Liver (tissue), 8 donors: ENCODE measurements at regions not wholly inside any gene's neighbourhood (a gene's known extent, or its start where the extent isn't known, plus 50 kb on each side); places are given as distances from the start of the nearest gene placed in this dataset.

Experiments used
- DNase-seq: peaks from one replicate; pipeline ENCODE4 v3.0.0-alpha.2; 2017; ENCODE audit warnings: low spot score
- H3K27ac ChIP-seq, 2 donors: one replicate each; pipeline ENCODE4 v1.7.0; 2013; ENCODE audit warnings: inconsistent platforms in 2 of 2, low read length in 2 of 2, control low read depth in 1 of 2, low read depth in 1 of 2, mild to moderate bottlenecking in 1 of 2
- H3K27me3 ChIP-seq, 4 donors: one replicate each; pipeline versions ENCODE4 v1.6.1 to v1.7.0; 2013; ENCODE audit warnings: low read length in 3 of 4, inconsistent platforms in 1 of 4, mild to moderate bottlenecking in 1 of 4, moderate library complexity in 1 of 4; ENCODE audit not compliant: control insufficient read depth in 4 of 4, insufficient read depth in 4 of 4
- H3K36me3 ChIP-seq, 4 donors: one replicate each; pipeline versions ENCODE4 v1.6.1 to v1.7.0; 2013; ENCODE audit warnings: low read length in 3 of 4, mild to moderate bottlenecking in 3 of 4, low read depth in 1 of 4, moderate library complexity in 1 of 4; ENCODE audit not compliant: control insufficient read depth in 4 of 4, insufficient read depth in 3 of 4
- H3K4me1 ChIP-seq, 4 donors: one replicate each; pipeline versions ENCODE4 v1.6.1 to v1.7.0; 2013; ENCODE audit warnings: low read length in 3 of 4, mild to moderate bottlenecking in 3 of 4, moderate library complexity in 1 of 4; ENCODE audit not compliant: control insufficient read depth in 4 of 4, insufficient read depth in 4 of 4
- H3K4me3 ChIP-seq, 3 donors: one replicate each; pipeline versions ENCODE4 v1.6.1 to v1.7.0; 2013; ENCODE audit warnings: low read length in 3 of 3, control low read depth in 1 of 3, low read depth in 1 of 3, mild to moderate bottlenecking in 1 of 3
- H3K9ac ChIP-seq, 2 donors: one replicate each; pipeline ENCODE4 v1.7.0; 2013; ENCODE audit warnings: low read length in 2 of 2, mild to moderate bottlenecking in 2 of 2, moderate library complexity in 2 of 2, control low read depth in 1 of 2, low read depth in 1 of 2
- H3K9me3 ChIP-seq, 4 donors: one replicate each; pipeline versions ENCODE4 v1.6.1 to v1.7.0; 2013; ENCODE audit warnings: low read length in 3 of 4; ENCODE audit not compliant: control insufficient read depth in 4 of 4
- ATF3 ChIP-seq: IDR thresholded peaks from 2 replicates; pipeline ENCODE4 v1.6.1; 2016; ENCODE audit warnings: antibody characterized with exemption
- CTCF ChIP-seq: fragments of 150-350 bp; IDR thresholded peaks from 2 replicates; pipeline ENCODE4 v1.5.1; 2017; ENCODE audit warnings: improper control_type of control experiment, low read depth, low read length; ENCODE audit not compliant: missing input control
- EGR1 ChIP-seq, 2 donors: IDR thresholded peaks; 2 replicates each; pipeline ENCODE4 v1.6.1; 2016 to 2018; ENCODE audit warnings: antibody characterized with exemption in 2 of 2, low read depth in 2 of 2
- FOXA1 ChIP-seq: IDR thresholded peaks from 2 replicates; pipeline ENCODE4 v1.6.1; 2016; ENCODE audit warnings: antibody characterized with exemption
- FOXA2 ChIP-seq: IDR thresholded peaks from 2 replicates; pipeline ENCODE4 v1.6.1; 2016; ENCODE audit warnings: antibody characterized with exemption
- GABPA ChIP-seq, 2 donors: IDR thresholded peaks in 1 of 2; conservative IDR thresholded peaks in 1 of 2; 2 replicates each; pipeline ENCODE4 v1.6.1; 2016; ENCODE audit warnings: antibody characterized with exemption in 2 of 2, mild to moderate bottlenecking in 1 of 2, moderate library complexity in 1 of 2
- HNF4G ChIP-seq: IDR thresholded peaks from 2 replicates; pipeline ENCODE4 v1.6.1; 2016; ENCODE audit warnings: antibody characterized with exemption
- NR2F2 ChIP-seq: IDR thresholded peaks from 2 replicates; pipeline ENCODE4 v1.6.1; 2016; ENCODE audit warnings: antibody characterized with exemption
- RAD21 ChIP-seq, 2 donors: IDR thresholded peaks; 2 replicates each; pipeline ENCODE4 v1.6.1; 2016; ENCODE audit warnings: antibody characterized with exemption in 2 of 2, mild to moderate bottlenecking in 2 of 2
- RXRA ChIP-seq, 2 donors: IDR thresholded peaks; 2 replicates each; pipeline ENCODE4 v1.6.1; 2017 to 2018; ENCODE audit warnings: antibody characterized with exemption in 2 of 2, mild to moderate bottlenecking in 1 of 2
- SP1 ChIP-seq: IDR thresholded peaks from 2 replicates; pipeline ENCODE4 v1.6.1; 2018; ENCODE audit warnings: antibody characterized with exemption, mild to moderate bottlenecking
- TAF1 ChIP-seq: conservative IDR thresholded peaks from 2 replicates; pipeline ENCODE4 v1.6.1; 2016; ENCODE audit warnings: antibody characterized with exemption, mild to moderate bottlenecking
- ZBTB33 ChIP-seq: IDR thresholded peaks from 2 replicates; pipeline ENCODE4 v1.6.1; 2016; ENCODE audit warnings: antibody characterized with exemption
- WGBS: extraction: QIAGEN DNeasy Blood & Tissue Kit; methylation state at CpG from one replicate; pipeline ENCODE4 v1.1.7; 2013; 5-methylcytosine and 5-hydroxymethylcytosine counted together
- TF ChIP-seq, protein P1 (sequence below): IDR thresholded peaks from 2 replicates; pipeline ENCODE4 v1.6.1; 2016; ENCODE audit warnings: antibody characterized with exemption, mild to moderate bottlenecking
- TF ChIP-seq, protein P2 (sequence below): IDR thresholded peaks from 2 replicates; pipeline ENCODE4 v1.6.1; 2016; ENCODE audit warnings: antibody characterized with exemption
- donor health status: healthy.
- donor health status: healthy.
- donor health status: healthy.
- donor health status: healthy.
- donor health status: healthy.

DNA sequence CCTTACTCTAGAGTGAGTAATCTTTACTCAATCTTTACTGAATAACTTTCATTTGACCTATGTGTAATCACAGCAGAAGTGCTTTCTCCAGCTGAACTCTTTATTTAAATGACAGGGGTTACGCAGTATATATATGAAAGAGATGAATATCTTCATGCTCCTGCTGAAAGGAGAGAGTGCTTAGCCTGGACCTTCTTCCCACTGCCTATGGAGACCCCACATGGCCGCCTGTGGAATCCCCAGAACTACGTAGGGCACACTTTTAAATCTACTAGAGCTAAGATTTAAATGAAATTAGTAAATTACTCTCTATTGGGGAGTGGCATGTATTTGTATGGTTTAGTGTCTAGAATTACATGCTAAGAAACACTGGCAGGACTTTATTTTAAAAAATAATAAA lies 391.2 kb downstream of the ANKRD50 start:
- Histone ChIP-seq H3K4me3 (no peak overlapping the region), H3K27me3 (no peaks in the 10 kb centered on the region), H3K9ac (no peak overlapping the region), H3K9me3 (no peaks in the 10 kb centered on the region), H3K4me1 (no peaks in the 10 kb centered on the region), H3K36me3 (no peaks in the 10 kb centered on the region), H3K27ac (no peak overlapping the region)
- TF ChIP-seq EGR1 (IDR thresholded peaks at IDR 0.05; ENCODE audit: low read depth in 2 of 2) (no peak), GABPA (IDR thresholded peaks at IDR 0.05 in 1 of 2, conservative IDR thresholded peaks at IDR 0.05 in 1 of 2) (no peak), FOXA2 (no peak), RAD21 (IDR thresholded peaks at IDR 0.05) (no peak), ATF3 (no peak), FOXA1 (no peak), TAF1 (no peak)
- TF ChIP-seq, protein P1, sequence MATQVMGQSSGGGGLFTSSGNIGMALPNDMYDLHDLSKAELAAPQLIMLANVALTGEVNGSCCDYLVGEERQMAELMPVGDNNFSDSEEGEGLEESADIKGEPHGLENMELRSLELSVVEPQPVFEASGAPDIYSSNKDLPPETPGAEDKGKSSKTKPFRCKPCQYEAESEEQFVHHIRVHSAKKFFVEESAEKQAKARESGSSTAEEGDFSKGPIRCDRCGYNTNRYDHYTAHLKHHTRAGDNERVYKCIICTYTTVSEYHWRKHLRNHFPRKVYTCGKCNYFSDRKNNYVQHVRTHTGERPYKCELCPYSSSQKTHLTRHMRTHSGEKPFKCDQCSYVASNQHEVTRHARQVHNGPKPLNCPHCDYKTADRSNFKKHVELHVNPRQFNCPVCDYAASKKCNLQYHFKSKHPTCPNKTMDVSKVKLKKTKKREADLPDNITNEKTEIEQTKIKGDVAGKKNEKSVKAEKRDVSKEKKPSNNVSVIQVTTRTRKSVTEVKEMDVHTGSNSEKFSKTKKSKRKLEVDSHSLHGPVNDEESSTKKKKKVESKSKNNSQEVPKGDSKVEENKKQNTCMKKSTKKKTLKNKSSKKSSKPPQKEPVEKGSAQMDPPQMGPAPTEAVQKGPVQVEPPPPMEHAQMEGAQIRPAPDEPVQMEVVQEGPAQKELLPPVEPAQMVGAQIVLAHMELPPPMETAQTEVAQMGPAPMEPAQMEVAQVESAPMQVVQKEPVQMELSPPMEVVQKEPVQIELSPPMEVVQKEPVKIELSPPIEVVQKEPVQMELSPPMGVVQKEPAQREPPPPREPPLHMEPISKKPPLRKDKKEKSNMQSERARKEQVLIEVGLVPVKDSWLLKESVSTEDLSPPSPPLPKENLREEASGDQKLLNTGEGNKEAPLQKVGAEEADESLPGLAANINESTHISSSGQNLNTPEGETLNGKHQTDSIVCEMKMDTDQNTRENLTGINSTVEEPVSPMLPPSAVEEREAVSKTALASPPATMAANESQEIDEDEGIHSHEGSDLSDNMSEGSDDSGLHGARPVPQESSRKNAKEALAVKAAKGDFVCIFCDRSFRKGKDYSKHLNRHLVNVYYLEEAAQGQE, result no peak
- WGBS, result 64% methylated on average over 3 of the region's 3 CpGs
- no peak for DNase-seq

- no peak overlapping the region for H3K27ac ChIP-seq
- H3K4me1 ChIP-seq, result no peaks in the 10 kb centered on the region
- peak; percentile 53 for TF ChIP-seq CTCF
- TF ChIP-seq HNF4G, result no peak
- peak; percentile 84 to 92 for TF ChIP-seq RAD21 (IDR thresholded peaks at IDR 0.05)
- no peaks in the 10 kb centered on the region for H3K9me3 ChIP-seq
- DNase-seq, result no peak
- no peak overlapping the region for H3K4me3 ChIP-seq
- no peaks in the 10 kb centered on the region for H3K36me3 ChIP-seq
- no peaks in the 10 kb centered on the region for H3K27me3 ChIP-seq
- 44% methylated on average over 8 of the region's 8 CpGs for WGBS
- no peak overlapping the region for H3K9ac ChIP-seq
Measured at GRCh38 chr4:124322234-124323065, 390.1 kb downstream of the ANKRD50 start.

GRCh38 chr4:124325690-124326089 lies 386.8 kb downstream of the ANKRD50 start:
- no peaks in the 10 kb centered on the region for H3K9me3 ChIP-seq
- no peaks in the 10 kb centered on the region for H3K4me1 ChIP-seq
- no peak overlapping the region for H3K27ac ChIP-seq
- H3K4me3 ChIP-seq, result no peak overlapping the region
- no peak for TF ChIP-seq NR2F2
- TF ChIP-seq, protein P1, result no peak
- no peak for TF ChIP-seq SP1
- TF ChIP-seq FOXA1, result no peak
- no peak for TF ChIP-seq ZBTB33
- TF ChIP-seq TAF1, result no peak
- TF ChIP-seq, protein P2, sequence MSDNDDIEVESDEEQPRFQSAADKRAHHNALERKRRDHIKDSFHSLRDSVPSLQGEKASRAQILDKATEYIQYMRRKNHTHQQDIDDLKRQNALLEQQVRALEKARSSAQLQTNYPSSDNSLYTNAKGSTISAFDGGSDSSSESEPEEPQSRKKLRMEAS, result no peak
- TF ChIP-seq RXRA (IDR thresholded peaks at IDR 0.05), result no peak
- no peak for DNase-seq
- no peak overlapping the region for H3K9ac ChIP-seq
- no peaks in the 10 kb centered on the region for H3K36me3 ChIP-seq
- no peaks in the 10 kb centered on the region for H3K27me3 ChIP-seq
